Cardiac muscle cell (in vitro differentiated cells and primary cell): ENCODE measurements at regions not wholly inside any gene's neighbourhood (a gene's known extent, or its start where the extent isn't known, plus 50 kb on each side); places are given as distances from the start of the nearest gene placed in this dataset.

ENCODE experiments used
- DNase-seq, 2 donors: peaks; one replicate each; pipeline versions ENCODE4 v3.0.0 to v3.0.0-alpha.2; 2010 to 2017; ENCODE audit warnings: low read depth in 1 of 2, low spot score in 1 of 2
- H3K27ac ChIP-seq: fragments of 200-600 bp; sonication (generic); 2 replicates; pipeline ENCODE4 v1.5.1; 2016
- H3K27me3 ChIP-seq: fragments of 200-600 bp; sonication (generic); 2 replicates; pipeline ENCODE4 v1.6.0; 2016; ENCODE audit warnings: control low read depth
- H3K36me3 ChIP-seq: fragments of 200-600 bp; sonication (generic); 2 replicates; pipeline ENCODE4 v1.5.1; 2016; ENCODE audit warnings: control low read depth
- H3K4me1 ChIP-seq: fragments of 200-600 bp; sonication (generic); 2 replicates; pipeline ENCODE4 v1.8.1; 2017; ENCODE audit warnings: low read depth, mild to moderate bottlenecking, mixed run types
- H3K4me3 ChIP-seq: fragments of 200-600 bp; sonication (generic); 2 replicates; pipeline ENCODE4 v1.5.1; 2016; ENCODE audit warnings: mild to moderate bottlenecking
- H3K9me3 ChIP-seq: fragments of 200-600 bp; sonication (generic); 2 replicates; pipeline ENCODE4 v1.5.1; 2017; ENCODE audit warnings: low read depth, mild to moderate bottlenecking, control low read depth
- TF ChIP-seq, protein P1 (sequence below): IDR thresholded peaks from 2 replicates; pipeline ENCODE4 v1.5.1; 2012; ENCODE audit warnings: low read depth, mild to moderate bottlenecking, low read length

DNA sequence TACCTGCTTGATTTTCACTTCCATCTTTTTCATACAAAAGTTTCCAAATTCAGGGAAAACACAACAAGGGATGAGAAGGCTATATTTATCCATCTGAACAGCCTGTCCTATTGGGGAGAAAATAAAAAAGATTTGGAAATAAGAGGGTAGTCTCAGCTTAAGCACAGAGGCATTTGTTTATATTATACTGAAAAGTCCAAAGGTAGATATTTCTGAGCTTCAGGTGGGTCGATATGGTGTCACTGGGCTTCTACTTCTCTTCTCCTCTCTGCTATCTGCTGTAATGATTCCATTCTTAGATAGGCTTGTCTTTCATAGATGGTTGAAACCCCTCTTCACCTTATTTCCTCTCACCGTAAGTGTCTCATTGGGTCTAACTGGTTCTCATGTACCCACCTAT, 337.0 kb downstream of the INSC start:
- Histone ChIP-seq H3K27me3 (no peaks in the 10 kb centered on the region), H3K9me3 (no peaks in the 10 kb centered on the region), H3K36me3 (no peaks in the 10 kb centered on the region), H3K4me3 (no peak overlapping the region), H3K4me1 (no peaks in the 10 kb centered on the region), H3K27ac (no peak overlapping the region)
- TF ChIP-seq, protein P1, sequence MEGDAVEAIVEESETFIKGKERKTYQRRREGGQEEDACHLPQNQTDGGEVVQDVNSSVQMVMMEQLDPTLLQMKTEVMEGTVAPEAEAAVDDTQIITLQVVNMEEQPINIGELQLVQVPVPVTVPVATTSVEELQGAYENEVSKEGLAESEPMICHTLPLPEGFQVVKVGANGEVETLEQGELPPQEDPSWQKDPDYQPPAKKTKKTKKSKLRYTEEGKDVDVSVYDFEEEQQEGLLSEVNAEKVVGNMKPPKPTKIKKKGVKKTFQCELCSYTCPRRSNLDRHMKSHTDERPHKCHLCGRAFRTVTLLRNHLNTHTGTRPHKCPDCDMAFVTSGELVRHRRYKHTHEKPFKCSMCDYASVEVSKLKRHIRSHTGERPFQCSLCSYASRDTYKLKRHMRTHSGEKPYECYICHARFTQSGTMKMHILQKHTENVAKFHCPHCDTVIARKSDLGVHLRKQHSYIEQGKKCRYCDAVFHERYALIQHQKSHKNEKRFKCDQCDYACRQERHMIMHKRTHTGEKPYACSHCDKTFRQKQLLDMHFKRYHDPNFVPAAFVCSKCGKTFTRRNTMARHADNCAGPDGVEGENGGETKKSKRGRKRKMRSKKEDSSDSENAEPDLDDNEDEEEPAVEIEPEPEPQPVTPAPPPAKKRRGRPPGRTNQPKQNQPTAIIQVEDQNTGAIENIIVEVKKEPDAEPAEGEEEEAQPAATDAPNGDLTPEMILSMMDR, result no peak
- DNase-seq, result no peak

DNA sequence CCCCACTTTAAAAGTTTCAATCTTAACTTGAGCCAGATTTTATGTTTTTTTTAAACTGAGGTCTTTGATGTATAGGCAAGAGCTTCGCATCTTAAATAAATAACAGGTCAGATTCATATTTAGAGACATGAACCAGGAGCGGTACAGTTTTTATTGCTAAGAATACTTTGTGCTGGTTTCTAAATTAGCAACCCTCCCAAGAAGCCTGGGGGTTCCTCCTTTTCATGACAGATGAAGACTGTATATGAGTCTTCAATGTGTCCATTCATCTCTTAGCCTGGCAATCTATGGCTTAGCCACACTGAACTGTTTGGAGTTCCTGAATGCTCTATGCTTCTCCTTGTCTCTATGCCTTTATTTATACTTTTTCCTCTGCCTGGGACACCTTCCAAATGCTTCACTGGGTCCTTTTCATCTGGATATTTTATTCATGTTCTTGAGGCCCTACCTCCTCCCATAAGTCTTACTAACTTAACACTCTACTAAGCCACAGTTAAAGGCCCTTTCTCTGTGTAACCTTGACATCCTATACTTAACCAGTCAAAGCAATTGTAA, 338.6 kb downstream of the INSC start:
- no peaks in the 10 kb centered on the region for H3K9me3 ChIP-seq
- H3K36me3 ChIP-seq, result no peaks in the 10 kb centered on the region
- no peak for DNase-seq
- no peak overlapping the region for H3K27ac ChIP-seq
- H3K27me3 ChIP-seq, result no peaks in the 10 kb centered on the region
- TF ChIP-seq, protein P1, result no peak
- H3K4me1 ChIP-seq, result no peaks in the 10 kb centered on the region
- no peak overlapping the region for H3K4me3 ChIP-seq

DNA sequence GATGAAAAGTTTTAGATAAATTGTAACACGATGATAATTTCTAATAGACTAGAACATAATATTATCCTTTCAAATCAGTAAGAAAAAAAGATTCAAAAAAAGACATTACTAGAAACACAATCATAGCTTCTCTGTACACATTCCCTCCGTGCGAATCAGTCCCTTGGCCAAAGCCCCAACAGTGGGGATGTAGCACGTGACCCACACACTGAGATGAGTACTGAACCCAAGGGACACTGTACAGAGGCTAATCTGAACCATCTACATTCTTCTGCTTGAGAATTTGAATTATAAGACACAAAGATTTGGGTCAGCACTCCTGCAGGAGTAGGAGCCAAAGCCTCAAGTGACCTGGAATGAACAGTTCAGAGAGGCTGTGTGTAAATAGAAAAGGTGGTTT, 353.7 kb downstream of the INSC start:
- no peak for DNase-seq
- H3K4me3 ChIP-seq, result no peak overlapping the region
- TF ChIP-seq, protein P1, result no peak
- H3K9me3 ChIP-seq, result no peaks in the 10 kb centered on the region
- H3K36me3 ChIP-seq, result no peaks in the 10 kb centered on the region
- H3K27ac ChIP-seq, result no peak overlapping the region
- H3K4me1 ChIP-seq, result peaks cover 11% of the 10 kb centered on the region
- H3K27me3 ChIP-seq, result no peaks in the 10 kb centered on the region

DNA sequence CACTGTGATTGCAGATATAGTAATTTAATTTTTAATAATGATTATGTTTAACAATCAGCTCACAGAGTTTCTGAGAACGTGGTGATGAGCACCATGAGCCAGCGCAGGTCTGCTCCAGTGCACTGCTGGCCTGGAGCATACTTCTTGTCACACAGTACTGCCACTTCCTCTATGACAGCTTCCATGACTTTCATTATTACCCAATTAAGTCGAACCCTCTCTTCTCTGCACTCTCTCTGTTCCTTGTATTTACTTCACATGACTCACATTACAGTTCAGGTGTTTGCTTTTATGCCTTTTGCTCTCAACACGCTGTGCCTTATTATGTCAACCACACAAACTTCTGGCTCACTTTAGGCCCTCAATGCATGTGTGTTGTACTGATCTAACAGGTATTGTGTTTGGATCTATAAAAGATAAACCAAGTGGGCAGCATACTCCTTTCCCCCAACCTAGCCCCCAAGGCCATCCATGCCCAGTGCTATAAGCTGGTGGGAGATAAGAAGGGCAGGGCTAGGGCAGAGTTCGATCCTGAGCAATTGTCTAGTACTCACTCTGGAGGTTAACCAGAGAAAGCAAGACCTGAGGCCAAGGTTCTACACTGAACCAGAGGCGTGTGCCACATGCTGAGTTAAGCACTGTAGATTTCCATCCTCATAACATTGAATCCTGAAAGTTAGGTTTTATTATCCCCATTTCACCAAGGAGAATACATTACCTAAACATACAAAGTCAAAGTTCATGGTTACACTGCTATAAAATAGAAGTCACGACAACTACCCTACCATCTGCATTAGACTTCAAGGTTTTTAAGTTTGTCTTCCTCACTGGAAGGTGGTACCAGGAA, 356.5 kb downstream of the INSC start:
- peaks cover 5% of the 10 kb centered on the region for H3K4me1 ChIP-seq
- H3K36me3 ChIP-seq, result no peaks in the 10 kb centered on the region
- H3K27me3 ChIP-seq, result no peaks in the 10 kb centered on the region
- no peak overlapping the region for H3K27ac ChIP-seq
- TF ChIP-seq, protein P1, result no peak
- H3K4me3 ChIP-seq, result no peak overlapping the region
- no peak for DNase-seq
- H3K9me3 ChIP-seq, result no peaks in the 10 kb centered on the region

DNA sequence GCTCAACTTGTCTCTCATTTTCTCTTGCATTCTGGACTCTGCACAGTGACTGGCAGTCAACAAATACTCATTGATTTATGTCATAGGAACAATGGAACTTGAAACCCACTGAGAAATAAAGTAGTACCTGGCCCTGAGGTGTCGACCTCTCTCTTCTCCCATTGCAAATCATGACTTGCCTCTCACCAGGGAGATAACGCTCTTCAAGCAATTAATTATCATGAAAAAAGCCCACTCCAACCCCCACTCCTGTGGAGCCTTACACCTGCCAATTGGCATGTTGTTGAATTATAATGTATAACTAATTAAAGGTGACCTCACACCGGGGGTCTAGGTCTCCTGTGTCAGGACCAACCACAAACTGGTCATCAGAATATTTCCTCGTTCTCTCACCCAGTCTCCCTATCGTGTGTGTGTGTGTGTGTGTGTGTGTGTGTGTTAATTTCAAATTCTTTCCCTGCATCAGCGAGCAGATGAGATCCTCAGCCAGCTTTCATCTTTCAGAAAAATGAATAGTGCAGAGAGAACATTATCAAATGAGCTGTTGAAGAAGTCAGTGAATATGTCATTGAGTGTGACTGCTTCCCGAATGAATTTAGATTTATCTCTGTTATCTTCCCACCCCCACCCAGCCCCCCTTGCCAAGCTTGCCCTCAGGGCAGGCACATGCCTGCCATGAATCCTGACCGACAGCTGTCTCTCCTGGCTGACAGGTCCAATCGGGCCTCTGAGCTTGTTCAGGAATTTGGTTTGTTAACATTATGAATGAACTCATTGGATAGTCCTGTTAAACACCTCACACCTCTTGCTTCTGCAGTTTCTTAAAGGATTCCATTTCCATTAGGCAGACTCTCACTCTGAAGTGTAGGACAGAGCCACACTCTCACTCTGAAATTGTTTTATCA, 357.4 kb downstream of the INSC start:
- Histone ChIP-seq H3K9me3 (no peaks in the 10 kb centered on the region), H3K4me3 (no peak overlapping the region)
- no peak for DNase-seq

More for the DNA sequence above, 357.4 kb downstream of the INSC start:
- TF ChIP-seq, protein P1, result no peak
- H3K27ac ChIP-seq, result no peak overlapping the region
- H3K4me1 ChIP-seq, result peaks cover 5% of the 10 kb centered on the region
- H3K36me3 ChIP-seq, result no peaks in the 10 kb centered on the region
- no peaks in the 10 kb centered on the region for H3K27me3 ChIP-seq
